Stimulated activated CD4-positive, alpha-beta T cell treated with anti-CD3 and anti-CD28 coated beads, Interleukin-1b, Interleukin-23, amount 100 ng/mL, for 4 hours (primary cell): ENCODE measurements at regions not wholly inside any gene's neighbourhood (a gene's known extent, or its start where the extent isn't known, plus 50 kb on each side); places are given as distances from the start of the nearest gene placed in this dataset.
"Not testable (repeated sequence)": the region's sequence is repeated elsewhere in the genome, so short reads cannot be mapped to it uniquely, and the experiment has no call there.

ENCODE experiments used
- DNase-seq, 2 donors: peaks; one replicate each; pipeline ENCODE4 v3.0.0-alpha.2; 2020; ENCODE audit warnings: low read depth in 2 of 2

GRCh38 chr16:66207139-66207882, 159.2 kb upstream of the CDH5 start:
- no peak for DNase-seq

- no peak for DNase-seq
Measured at GRCh38 chr16:66206363-66206762, 160.1 kb upstream of the CDH5 start.

- DNase-seq = no peak
Measured at GRCh38 chr16:66205287-66206231, 160.9 kb upstream of the CDH5 start.

- DNase-seq = no peak
Measured at GRCh38 chr16:66204756-66205155, 161.7 kb upstream of the CDH5 start.

- DNase-seq = no peak
Measured at GRCh38 chr16:66203476-66203875, 163.0 kb upstream of the CDH5 start.

GRCh38 chr16:66199189-66199588, 167.3 kb upstream of the CDH5 start:
- no peak for DNase-seq

GRCh38 chr16:66198641-66199040, 167.8 kb upstream of the CDH5 start:
- no peak for DNase-seq

- DNase-seq = no peak
Measured at GRCh38 chr16:66197668-66198278, 168.7 kb upstream of the CDH5 start.

GRCh38 chr16:66196770-66197169, 169.7 kb upstream of the CDH5 start:
- DNase-seq = no peak

- no peak for DNase-seq
Measured at GRCh38 chr16:66194866-66195265, 171.6 kb upstream of the CDH5 start.

- DNase-seq = no peak
Measured at GRCh38 chr16:66193543-66194229, 172.8 kb upstream of the CDH5 start.

GRCh38 chr16:66190411-66190810, 176.1 kb upstream of the CDH5 start:
- DNase-seq = no peak

GRCh38 chr16:66189951-66190350, 176.5 kb upstream of the CDH5 start:
- DNase-seq = no peak

GRCh38 chr16:66188917-66189725, 177.4 kb upstream of the CDH5 start:
- no peak for DNase-seq

GRCh38 chr16:66186251-66186785, 180.2 kb upstream of the CDH5 start:
- no peak for DNase-seq

- DNase-seq = no peak
Measured at GRCh38 chr16:66182592-66182991, 183.9 kb upstream of the CDH5 start.

- no peak for DNase-seq
Measured at GRCh38 chr16:66176731-66177130, 189.8 kb upstream of the CDH5 start.

GRCh38 chr16:66176111-66176510, 190.4 kb upstream of the CDH5 start:
- DNase-seq = no peak

GRCh38 chr16:66175636-66176035, 190.9 kb upstream of the CDH5 start:
- no peak for DNase-seq

- DNase-seq = no peak
Measured at GRCh38 chr16:66175058-66175457, 191.4 kb upstream of the CDH5 start.

- DNase-seq = not testable (repeated sequence)
Measured at GRCh38 chr16:66173796-66174195, 192.7 kb upstream of the CDH5 start.
